Ramos (cell line): ENCODE measurements at regions not wholly inside any gene's neighbourhood (a gene's known extent, or its start where the extent isn't known, plus 50 kb on each side); places are given as distances from the start of the nearest gene placed in this dataset.
"Not testable (repeated sequence)": the region's sequence is repeated elsewhere in the genome, so short reads cannot be mapped to it uniquely, and the experiment has no call there.

Experiments
- in situ Hi-C: fragments of 300-500 bp; cut with MboI; formaldehyde crosslinking; loops from one replicate; pipeline ENCODE4 v1.14.3; 2022; ENCODE audit warnings: low sequenced_read_pairs; ENCODE audit not compliant: unreplicated experiment

- in situ Hi-C loops, result no loop called here
Measured at GRCh38 chr6:100230115-100230952, 234.4 kb downstream of the SIM1 start.

DNA sequence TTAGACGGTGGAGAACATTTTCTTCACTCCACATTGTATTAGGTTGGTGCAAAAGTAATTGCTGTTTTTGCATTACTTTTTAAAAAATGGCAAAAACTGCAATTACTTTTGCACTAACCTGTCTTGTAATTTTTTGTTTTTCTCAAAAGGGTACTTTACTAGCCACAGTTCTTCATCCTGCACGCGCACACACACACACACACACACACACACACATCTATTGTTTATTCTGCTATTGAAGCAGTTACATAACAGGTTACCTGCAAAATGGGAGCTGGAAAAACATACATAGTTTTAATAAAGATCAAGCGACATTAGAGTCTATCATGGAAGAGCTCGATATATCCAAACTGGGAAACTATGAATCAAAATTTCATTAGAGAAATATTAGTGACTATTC, 235.2 kb downstream of the SIM1 start:
- in situ Hi-C loops, result no loop called here

GRCh38 chr6:100228834-100229441, 234.9 kb upstream of the MCHR2 start:
- in situ Hi-C loops, result no loop called here

DNA sequence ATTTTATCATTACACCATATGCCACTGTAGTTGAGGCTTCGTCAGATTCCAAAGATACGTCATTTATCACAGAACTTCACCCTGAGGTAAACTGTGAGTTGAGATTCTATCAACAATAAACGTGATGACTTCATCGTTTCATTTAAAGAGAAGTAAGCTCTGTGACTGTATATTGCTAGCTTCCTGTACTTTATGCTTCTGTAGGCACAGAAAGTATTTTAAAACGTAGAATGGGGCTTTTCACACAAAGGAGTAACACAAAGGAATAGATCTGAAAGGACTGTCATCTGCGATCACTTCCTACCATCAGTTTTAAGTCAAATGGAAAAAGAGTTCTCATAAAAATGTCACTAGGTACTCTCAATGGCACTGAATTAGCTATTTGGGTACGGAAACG, 234.4 kb upstream of the MCHR2 start:
- in situ Hi-C loops, result no loop called here

- in situ Hi-C loops, result no loop called here
Measured at GRCh38 chr6:100226811-100227210, 232.8 kb upstream of the MCHR2 start.

DNA sequence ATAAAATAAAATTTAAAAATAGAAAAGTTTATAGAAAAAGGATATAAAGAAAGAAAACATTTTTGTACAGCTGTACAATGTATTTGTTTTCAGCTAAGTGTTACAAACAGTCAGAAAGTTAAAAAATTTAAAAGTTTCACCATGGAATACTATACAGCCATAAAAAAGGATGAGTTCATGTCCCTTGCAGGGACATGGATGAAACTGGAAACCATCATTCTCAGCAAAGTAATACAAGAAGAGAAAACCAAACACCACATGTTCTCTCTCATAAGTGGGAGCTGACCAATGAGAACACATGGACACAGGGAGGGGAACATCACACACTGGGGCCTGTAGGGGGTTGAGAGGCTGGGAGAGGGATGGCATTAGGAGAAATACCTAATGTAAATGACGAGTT, 229.9 kb upstream of the MCHR2 start:
- in situ Hi-C loops, result not testable (repeated sequence)

DNA sequence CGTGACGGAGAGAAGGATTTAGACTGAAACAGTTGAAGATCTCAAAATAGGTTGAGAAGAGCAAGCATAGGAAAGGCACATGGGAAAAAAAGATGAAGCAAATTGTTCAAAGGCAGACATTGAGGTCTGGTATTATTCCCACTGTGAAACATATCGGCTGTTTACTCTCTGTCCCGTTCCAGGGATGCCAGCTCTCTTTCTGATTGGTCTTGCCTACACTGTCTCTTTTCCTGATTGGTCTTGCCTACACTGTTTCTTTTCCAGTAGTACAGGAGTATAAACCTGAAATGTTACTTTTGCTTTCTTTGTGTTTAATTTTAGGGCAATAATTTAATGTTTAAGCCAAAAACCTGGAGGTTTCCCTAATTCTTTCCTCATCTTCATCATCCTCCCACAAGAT, 226.5 kb upstream of the MCHR2 start:
- in situ Hi-C loops, result no loop called here

DNA sequence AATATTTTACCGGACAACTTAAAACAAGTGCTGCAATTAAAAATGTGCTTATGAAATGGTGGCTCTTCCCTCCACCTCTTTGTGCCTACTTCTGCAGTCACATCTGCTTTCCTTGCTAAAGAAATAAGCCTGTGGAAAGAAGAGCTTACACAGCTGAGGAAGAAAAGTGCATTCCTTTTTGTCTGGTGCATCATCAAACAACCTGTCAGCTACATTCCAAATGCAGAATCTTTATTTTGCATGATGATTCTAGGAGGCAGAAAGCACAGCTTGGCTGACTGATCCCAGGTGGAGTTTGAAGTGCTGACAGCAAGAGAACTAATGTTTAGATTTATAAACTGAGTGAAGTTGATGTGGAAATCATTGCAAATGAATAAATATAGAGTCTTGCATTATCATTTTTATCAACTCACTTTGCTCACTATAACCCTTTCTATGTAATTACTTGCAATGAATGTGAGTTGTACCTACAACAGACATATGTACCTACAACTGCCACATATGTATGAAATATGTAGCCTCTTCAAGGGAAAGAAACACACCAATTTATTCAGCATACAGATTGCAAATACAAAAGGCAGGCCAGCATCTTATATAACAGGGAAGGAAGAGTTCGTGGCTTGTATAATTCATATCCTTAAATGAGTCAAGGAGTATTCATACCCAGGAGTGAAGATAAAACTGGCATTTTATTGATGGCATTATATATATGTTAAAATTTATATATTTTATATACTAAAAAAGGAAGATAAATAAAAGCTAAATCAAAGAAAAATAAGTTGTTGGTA, 223.4 kb upstream of the MCHR2 start:
- in situ Hi-C loops, result no loop called here

- in situ Hi-C loops, result no loop called here
Measured at GRCh38 chr6:100216760-100217159, 222.7 kb upstream of the MCHR2 start.

DNA sequence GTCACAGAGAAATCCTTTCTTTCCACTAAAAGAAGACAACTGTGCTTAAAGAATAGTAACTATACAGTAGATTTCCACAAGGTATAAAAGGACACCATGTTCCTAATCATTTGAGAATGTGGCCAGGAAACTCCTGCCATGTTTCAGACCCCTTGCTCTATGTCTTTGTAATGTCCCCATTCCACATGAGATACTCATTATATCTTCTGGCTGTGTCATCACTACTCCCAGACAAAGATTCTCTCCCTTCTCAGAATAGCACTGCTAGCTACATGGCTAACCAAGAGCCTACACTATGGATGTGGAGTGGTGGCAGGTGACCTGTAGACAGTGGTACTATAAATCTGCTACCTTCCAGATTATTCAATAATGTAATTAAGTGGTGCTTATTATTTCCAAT, 218.1 kb upstream of the MCHR2 start:
- in situ Hi-C loops, result no loop called here

DNA sequence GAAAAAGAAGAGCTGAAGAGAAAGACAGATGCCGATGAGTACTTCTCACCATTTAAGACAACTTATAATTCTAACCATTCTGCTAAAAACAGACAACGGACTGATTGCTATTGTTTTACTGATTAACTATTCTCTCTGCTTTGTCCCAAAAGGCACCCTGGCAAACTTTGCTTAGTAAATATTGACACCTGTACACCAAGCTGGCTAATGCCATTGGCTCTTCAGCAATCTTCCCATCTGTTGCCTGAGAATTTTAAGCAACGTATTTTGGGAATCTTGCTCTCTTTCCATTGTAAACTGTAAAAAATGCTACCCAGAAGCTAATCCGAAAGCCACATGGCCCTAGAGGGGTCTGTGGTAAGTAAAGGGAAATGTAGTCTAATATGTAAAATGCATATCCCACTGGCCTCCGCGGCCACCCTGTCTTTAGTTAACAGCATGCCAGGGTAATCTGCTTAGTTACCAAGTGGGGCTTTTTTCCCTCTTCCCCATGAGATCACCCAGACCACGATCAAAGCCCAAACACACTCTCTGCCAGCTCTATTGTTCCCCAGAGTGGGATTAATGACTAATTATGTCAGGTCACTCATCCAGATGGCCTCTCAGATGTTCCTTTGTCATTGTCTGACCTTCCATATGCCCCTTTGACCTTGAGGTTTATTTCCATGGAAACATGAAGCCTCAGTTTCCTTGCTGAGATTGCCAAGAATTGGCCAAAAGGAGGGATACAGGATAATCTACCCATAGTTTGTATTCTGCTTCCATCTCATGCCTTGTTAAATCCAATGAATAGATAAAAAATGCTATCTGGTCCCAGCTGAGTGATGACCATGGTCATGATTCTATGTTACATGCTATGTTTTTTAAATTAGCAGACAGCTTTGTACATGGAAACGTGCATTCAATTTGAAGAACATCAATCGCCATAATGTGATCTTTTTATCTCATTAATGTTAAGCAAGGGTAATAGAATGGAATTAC, 216.4 kb upstream of the MCHR2 start:
- in situ Hi-C loops, result no loop called here

DNA sequence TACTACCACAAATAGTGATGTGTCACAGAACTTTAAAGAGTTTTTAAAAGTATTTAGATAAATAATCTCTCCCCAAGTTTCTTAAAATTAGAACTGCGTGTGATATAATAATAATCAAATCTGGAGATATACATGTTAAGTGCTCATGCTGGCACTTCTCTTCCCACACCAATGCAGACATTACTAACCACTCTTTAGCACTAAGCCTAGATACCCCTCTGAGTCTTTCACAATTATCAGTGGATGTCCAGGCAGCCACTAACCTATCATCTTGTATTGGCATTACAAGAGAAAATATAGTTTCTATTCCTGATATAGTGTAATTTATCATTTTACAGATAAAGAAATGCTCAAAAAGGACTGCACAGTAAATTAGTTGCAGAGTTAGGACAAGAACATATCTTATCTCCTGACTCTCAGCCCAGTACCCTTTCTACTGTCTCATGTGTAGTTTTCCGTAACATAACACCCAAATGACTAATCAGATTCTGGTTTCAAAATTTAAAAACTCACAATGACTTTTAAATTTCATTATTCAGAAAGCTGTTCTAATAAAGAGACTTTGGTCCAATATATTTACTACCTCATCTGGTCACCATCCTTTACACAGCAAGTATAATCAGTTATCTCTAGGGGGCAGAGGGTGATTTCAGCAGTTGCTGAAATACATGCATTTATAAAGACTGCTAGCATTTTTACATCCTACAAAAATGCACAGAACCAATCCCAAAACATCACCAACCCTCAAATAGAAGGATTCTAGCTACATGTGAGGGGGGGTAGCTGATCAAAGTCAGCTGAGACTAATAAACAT, 215.5 kb upstream of the MCHR2 start:
- in situ Hi-C loops, result no loop called here

- in situ Hi-C loops, result no loop called here
Measured at GRCh38 chr6:100203400-100203799, 209.4 kb upstream of the MCHR2 start.

DNA sequence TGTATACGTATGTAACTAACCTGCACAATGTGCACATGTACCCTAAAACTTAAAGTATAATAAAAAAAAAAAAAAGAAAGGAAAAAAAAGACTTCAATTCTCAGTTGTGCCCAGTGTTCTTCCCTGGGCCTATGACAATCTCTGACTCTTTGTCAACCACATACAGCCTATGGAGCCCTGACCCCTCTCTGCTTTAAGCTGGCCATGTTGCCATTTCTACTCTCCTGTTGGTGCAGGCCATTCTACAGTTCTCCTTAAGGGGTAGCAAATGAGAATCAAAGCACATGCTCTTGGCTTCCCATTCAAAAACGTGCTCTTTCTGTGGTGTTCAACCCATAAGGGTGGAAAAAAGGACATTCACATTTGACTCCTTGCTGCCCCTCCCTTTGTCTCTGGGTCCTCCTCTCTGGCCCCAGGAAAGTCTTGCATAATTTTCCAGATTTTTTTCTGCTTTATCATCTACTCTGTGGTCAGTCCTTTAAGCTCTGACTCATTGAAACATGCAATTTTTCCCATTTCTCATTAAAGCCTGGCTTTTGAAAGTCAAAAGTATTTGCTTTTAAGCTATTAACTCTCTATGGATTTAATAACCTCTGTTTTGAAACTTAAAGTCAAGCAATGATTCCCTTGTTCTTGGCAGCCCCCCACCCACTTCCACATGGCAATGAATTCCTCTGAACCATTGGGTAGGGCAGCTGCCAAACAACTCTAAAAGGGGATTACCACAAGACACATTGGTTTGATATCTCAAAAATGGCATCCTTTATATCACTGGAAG, 208.6 kb upstream of the MCHR2 start:
- in situ Hi-C loops, result no loop called here

DNA sequence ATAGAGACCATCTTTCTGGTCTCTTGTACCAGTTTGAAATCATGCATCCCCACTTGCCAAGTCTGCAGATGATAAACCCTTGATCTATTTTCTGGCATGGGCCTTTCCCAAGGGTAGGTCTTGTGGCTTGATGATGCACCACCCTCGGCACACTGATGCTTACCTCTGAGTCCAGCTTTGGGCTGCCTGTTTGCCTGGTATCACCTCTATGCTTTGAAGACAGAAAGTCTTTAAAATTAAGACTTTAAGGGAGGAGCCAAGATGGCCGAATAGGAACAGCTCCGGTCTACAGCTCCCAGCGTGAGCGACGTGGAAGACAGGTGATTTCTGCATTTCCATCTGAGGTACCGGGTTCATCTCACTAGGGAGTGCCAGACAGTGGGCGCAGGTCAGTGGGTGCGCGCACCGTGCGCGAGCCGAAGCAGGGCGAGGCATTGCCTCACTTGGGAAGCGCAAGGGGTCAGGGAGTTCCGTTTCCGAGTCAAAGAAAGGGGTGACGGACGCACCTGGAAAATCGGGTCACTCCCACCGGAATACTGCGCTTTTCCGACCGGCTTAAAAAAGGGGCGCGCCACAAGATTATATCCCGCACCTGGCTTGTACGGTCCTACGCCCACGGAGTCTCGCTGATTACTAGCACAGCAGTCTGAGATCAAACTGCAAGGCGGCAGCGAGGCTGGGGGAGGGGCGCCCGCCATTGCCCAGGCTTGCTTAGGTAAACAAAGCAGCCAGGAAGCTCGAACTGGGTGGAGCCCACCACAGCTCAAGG, 202.4 kb upstream of the MCHR2 start:
- in situ Hi-C loops, result not testable (repeated sequence)

DNA sequence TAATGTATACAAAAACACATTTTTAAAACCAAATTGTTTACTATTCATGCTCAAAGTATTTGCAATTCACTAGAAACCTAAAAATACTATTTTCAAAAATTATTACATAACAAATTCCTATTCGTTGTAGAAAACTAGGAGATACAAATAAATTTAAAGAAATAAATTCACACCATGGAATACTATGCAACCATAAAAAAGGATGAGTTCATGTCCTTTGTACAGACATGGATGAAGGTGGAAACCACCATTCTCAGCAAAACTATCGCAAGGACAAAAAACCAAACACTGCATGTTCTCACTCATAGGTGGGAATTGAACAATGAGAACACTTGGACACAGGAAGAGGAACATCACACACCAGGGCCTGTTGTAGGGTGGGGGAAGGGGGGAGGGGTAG, 201.2 kb upstream of the MCHR2 start:
- in situ Hi-C loops, result not testable (repeated sequence)

GRCh38 chr6:100194535-100194934, 200.5 kb upstream of the MCHR2 start:
- in situ Hi-C loops, result no loop called here

- in situ Hi-C loops, result no loop called here
Measured at GRCh38 chr6:100188754-100189153, 194.7 kb upstream of the MCHR2 start.
